Karpas-422 (cell line): ENCODE measurements at regions not wholly inside any gene's neighbourhood (a gene's known extent, or its start where the extent isn't known, plus 50 kb on each side); places are given as distances from the start of the nearest gene placed in this dataset.
"Not testable (repeated sequence)": the region's sequence is repeated elsewhere in the genome, so short reads cannot be mapped to it uniquely, and the experiment has no call there.

ENCODE experiments used
- DNase-seq: peaks from one replicate; pipeline ENCODE4 v3.0.0-alpha.2; 2015
- H2AFZ ChIP-seq: fragments of 200-600 bp; sonication (generic); 2 replicates; pipeline ENCODE4 v1.6.1; 2014; ENCODE audit warnings: antibody characterized with exemption, low read length, mixed read lengths
- H3K27ac ChIP-seq: fragments of 200-600 bp; sonication (generic); 2 replicates; pipeline ENCODE4 v1.5.1; 2014; ENCODE audit warnings: mild to moderate bottlenecking, low read length, moderate library complexity
- H3K27me3 ChIP-seq: fragments of 200-600 bp; sonication (generic); 2 replicates; pipeline ENCODE4 v1.6.1; 2014; ENCODE audit warnings: low read length, mixed read lengths
- H3K36me3 ChIP-seq: fragments of 200-600 bp; sonication (generic); 2 replicates; pipeline ENCODE4 v1.6.1; 2014; ENCODE audit warnings: low read length, mixed read lengths; ENCODE audit not compliant: insufficient read depth
- H3K4me1 ChIP-seq: fragments of 200-600 bp; sonication (generic); 2 replicates; pipeline ENCODE4 v1.6.1; 2014; ENCODE audit warnings: mild to moderate bottlenecking, low read length, mixed read lengths
- H3K4me2 ChIP-seq: fragments of 200-600 bp; sonication (generic); 2 replicates; pipeline ENCODE4 v1.6.1; 2014; ENCODE audit warnings: low read length, low read depth, mild to moderate bottlenecking; ENCODE audit not compliant: poor library complexity, severe bottlenecking
- H3K4me3 ChIP-seq: fragments of 200-600 bp; sonication (generic); 2 replicates; pipeline ENCODE4 v1.5.1; 2014; ENCODE audit warnings: mild to moderate bottlenecking, antibody characterized with exemption, low read length, mixed read lengths
- H3K79me2 ChIP-seq: fragments of 200-600 bp; sonication (generic); 2 replicates; pipeline ENCODE4 v1.6.1; 2014; ENCODE audit warnings: mild to moderate bottlenecking, low read length, mixed read lengths
- H3K9ac ChIP-seq: fragments of 200-600 bp; sonication (generic); 2 replicates; pipeline ENCODE4 v1.6.0; 2014; ENCODE audit warnings: low read length
- H3K9me2 ChIP-seq: fragments of 200-600 bp; sonication (generic), shearing (Covaris generic); replicated peaks from 2 replicates; pipeline ENCODE4 v1.6.0; 2014; ENCODE audit warnings: mild to moderate bottlenecking, low read length, moderate library complexity; ENCODE audit not compliant: insufficient read depth
- H3K9me3 ChIP-seq: fragments of 300-700, 200-600 bp; sonication (generic); 2 replicates; pipeline ENCODE4 v1.6.1; 2014; ENCODE audit warnings: low read length, mixed read lengths
- H4K20me1 ChIP-seq: fragments of 200-600 bp; sonication (generic); 2 replicates; pipeline ENCODE4 v1.6.1; 2014; ENCODE audit warnings: mild to moderate bottlenecking, antibody characterized with exemption, low read length, low read depth; ENCODE audit not compliant: insufficient read depth

DNA sequence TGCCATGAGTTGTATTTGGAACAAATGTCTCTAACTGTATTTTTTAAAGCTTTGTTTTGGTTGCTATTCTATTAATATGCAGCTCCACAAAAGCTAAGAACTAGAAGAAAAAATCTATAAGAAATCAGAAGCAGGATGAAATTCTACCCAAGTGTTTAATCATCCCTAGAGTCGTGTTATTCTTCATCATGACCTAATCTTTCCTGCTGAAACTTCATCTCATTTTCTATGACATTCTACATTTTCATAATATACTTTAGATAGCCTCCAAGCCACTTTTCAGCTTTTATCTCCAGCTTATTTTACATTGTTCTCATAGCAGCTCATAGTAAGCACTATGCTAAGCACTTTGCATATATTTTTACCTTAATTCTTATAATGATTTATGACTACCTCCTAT is 302.8 kb downstream of the FOXO1 start:
- H3K36me3 ChIP-seq: no peaks in the 10 kb centered on the region
- H3K9me2 ChIP-seq: no peaks in the 10 kb centered on the region
- no peak overlapping the region for H2AFZ ChIP-seq
- H4K20me1 ChIP-seq: no peaks in the 10 kb centered on the region
- no peaks in the 10 kb centered on the region for H3K9me3 ChIP-seq
- DNase-seq: no peak
- no peak overlapping the region for H3K9ac ChIP-seq
- no peak overlapping the region for H3K27ac ChIP-seq
- peaks cover 14% of the 10 kb centered on the region for H3K4me1 ChIP-seq
- no peaks in the 10 kb centered on the region for H3K79me2 ChIP-seq
- no peaks in the 10 kb centered on the region for H3K27me3 ChIP-seq
- H3K4me3 ChIP-seq: no peak overlapping the region
- no peak overlapping the region for H3K4me2 ChIP-seq

GRCh38 chr13:40366119-40366518 is 300.3 kb downstream of the FOXO1 start:
- Histone ChIP-seq H3K79me2 (no peaks in the 10 kb centered on the region), H2AFZ (no peak overlapping the region), H3K9ac (no peak overlapping the region), H3K27ac (no peak overlapping the region), H3K4me1 (peaks cover 14% of the 10 kb centered on the region), H4K20me1 (no peaks in the 10 kb centered on the region), H3K4me3 (no peak overlapping the region), H3K4me2 (no peak overlapping the region), H3K27me3 (no peaks in the 10 kb centered on the region), H3K9me3 (no peaks in the 10 kb centered on the region), H3K9me2 (no peaks in the 10 kb centered on the region), H3K36me3 (no peaks in the 10 kb centered on the region)
- DNase-seq: peak; percentile 49

DNA sequence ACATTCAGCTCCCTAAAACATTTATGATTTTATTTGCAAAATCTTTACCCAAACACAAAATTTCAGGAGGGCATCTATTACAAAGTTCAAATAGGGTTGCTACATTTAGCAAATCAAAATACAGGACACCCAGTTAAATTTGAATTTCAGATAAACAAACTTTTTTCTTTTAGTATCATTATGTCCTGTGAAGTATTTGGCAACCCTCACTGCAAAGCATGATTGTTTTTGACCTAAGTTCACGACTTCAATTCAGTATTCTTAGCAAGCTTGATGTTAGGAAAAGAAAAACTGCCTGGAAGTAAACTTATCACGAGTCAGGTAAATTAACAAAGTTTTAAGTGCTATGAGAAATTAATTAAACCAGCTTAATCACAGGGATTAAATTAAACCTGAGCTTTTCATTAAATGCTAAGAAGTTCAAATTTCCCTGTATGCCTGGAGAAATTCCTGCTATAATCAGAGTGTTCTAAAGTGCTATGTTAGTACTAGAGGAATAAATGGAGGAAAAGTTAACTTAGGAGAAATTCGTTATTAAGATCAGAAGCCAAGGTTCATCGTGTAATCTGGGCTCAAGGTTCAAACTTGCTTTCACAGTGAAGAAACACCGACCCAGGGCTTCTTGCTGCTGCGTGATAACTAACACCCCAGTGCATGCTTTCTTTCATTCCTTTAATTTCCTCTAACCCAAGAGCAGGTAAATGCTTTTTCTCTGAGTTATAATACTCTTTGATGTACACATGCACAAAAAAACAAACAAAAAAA is 298.1 kb downstream of the FOXO1 start:
- Histone ChIP-seq H3K9ac (no peak overlapping the region), H3K27me3 (no peaks in the 10 kb centered on the region), H3K9me3 (no peaks in the 10 kb centered on the region), H3K9me2 (no peaks in the 10 kb centered on the region), H3K79me2 (no peaks in the 10 kb centered on the region), H4K20me1 (no peaks in the 10 kb centered on the region), H3K36me3 (no peaks in the 10 kb centered on the region), H3K27ac (no peak overlapping the region), H3K4me3 (no peak overlapping the region), H2AFZ (no peak overlapping the region), H3K4me1 (peaks cover 10% of the 10 kb centered on the region), H3K4me2 (no peak overlapping the region)
- no peak for DNase-seq

DNA sequence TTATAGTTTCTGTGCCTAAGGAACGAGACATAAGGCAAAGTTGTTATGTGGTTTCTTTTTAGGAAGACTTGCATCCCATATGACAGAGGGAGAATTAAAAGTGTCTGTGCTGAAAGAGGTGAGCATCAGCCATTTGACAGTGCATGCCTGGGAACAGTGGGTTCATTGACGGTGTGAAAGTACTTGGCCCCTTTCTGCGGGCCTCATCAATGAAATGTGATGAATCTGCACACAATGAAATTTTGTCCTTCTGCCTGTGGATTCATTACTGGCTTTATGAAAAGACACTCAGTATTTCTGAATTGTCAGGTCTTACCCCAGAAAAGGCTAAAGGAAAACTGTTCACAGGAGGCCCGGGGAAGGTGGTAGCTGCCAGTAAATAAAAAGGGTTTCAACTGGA is 295.8 kb downstream of the FOXO1 start:
- H3K27ac ChIP-seq: no peak overlapping the region
- H3K4me3 ChIP-seq: no peak overlapping the region
- H2AFZ ChIP-seq: no peak overlapping the region
- no peaks in the 10 kb centered on the region for H3K9me2 ChIP-seq
- H3K36me3 ChIP-seq: no peaks in the 10 kb centered on the region
- no peaks in the 10 kb centered on the region for H3K9me3 ChIP-seq
- H3K4me2 ChIP-seq: no peak overlapping the region
- H4K20me1 ChIP-seq: no peaks in the 10 kb centered on the region
- H3K9ac ChIP-seq: no peak overlapping the region
- H3K4me1 ChIP-seq: peaks cover 7% of the 10 kb centered on the region
- DNase-seq: no peak
- no peaks in the 10 kb centered on the region for H3K27me3 ChIP-seq
- no peaks in the 10 kb centered on the region for H3K79me2 ChIP-seq

DNA sequence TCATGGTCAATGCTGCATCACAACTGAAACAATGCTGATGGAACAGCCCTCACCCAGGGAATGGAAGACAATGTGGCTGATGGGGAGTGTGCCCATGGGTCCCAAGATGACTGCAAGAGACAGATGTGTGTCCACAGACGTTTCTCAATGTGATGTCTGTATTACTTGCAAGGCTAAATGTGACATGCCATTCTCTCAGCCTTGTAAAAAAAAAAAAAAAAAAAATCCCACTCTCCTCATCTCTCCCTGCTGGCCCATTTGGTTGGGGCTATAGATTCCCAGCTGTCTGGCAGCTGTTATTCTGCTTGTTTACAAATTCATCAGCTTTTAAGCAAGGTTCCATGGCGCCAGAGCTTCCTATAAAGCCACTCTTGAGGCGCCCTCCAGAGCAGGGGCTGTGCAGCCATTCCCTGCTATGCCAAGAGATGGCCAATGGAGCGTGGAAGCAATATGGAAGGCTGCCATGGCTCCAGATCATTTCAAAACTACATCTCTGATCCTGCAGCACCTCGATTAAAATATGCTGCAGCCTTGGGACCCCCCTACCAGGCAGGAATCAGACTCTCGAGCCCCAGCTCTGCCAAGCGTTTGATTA is 294.8 kb downstream of the FOXO1 start:
- Histone ChIP-seq H3K27ac (no peak overlapping the region), H4K20me1 (no peaks in the 10 kb centered on the region), H3K4me1 (no peaks in the 10 kb centered on the region), H3K36me3 (no peaks in the 10 kb centered on the region), H3K4me3 (no peak overlapping the region), H2AFZ (no peak overlapping the region), H3K9me2 (no peaks in the 10 kb centered on the region), H3K9me3 (no peaks in the 10 kb centered on the region), H3K79me2 (no peaks in the 10 kb centered on the region), H3K4me2 (no peak overlapping the region), H3K27me3 (no peaks in the 10 kb centered on the region), H3K9ac (no peak overlapping the region)
- DNase-seq: no peak

DNA sequence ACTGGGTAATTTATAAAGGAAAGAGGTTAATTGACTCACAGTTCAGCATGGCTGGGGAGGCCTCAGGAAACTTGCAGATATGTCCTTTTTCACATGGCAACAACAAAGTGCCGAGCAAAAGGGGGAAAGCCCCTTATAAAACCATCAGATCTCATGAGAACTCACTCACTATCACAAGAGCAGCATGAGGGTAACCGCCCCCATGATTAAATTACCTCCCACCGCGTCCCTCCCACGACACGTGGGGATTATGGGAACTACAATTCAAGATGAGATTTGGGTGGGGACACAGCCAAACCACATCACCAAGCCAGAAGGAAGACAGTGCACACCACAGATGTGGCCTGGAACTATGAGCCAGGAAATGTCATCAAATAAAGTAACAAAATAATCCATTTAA is 292.8 kb downstream of the FOXO1 start:
- not testable (repeated sequence) for DNase-seq, H3K27me3 ChIP-seq, H3K4me3 ChIP-seq, H4K20me1 ChIP-seq, H3K4me1 ChIP-seq, H3K79me2 ChIP-seq, H3K9ac ChIP-seq, H3K27ac ChIP-seq, H3K9me2 ChIP-seq, H3K36me3 ChIP-seq, H2AFZ ChIP-seq, H3K4me2 ChIP-seq, H3K9me3 ChIP-seq

DNA sequence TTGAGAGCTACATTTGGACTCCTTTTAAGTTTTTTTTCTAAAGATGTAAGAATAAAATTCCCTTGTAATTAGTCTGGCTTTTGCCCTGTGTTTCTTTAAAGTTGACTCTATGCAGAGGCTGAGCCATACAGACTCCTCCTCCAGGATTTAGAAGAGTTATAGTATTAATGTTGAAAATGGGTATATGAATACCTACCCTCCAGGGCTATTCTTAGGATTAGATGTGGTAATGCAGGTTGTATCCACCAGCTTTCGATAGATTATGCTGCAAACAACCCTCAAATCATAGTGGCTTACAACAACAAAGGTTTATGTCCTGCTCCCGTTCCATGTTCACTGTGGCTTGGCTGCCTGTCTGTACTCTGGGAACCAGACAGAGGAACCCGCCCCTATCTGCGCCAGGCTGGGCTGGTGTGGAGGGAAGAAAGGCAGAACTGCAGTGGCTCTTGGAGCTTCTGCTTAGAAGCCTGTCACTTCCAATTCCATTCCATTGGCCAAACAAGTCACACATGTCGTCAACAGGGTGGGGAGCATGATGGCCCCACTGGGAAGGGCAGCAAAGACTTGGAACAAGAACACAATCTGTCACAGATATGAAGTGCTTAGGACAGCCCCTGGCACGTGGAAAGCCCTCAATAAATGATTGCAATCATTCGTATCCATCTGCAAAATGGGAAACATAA is 290.8 kb downstream of the FOXO1 start:
- H3K27ac ChIP-seq: no peak overlapping the region
- H3K4me3 ChIP-seq: no peak overlapping the region
- no peak overlapping the region for H2AFZ ChIP-seq
- H3K4me2 ChIP-seq: no peak overlapping the region
- no peaks in the 10 kb centered on the region for H4K20me1 ChIP-seq
- H3K36me3 ChIP-seq: no peaks in the 10 kb centered on the region
- H3K9me2 ChIP-seq: no peaks in the 10 kb centered on the region
- DNase-seq: no peak
- peaks cover 4% of the 10 kb centered on the region for H3K4me1 ChIP-seq
- H3K9ac ChIP-seq: no peak overlapping the region
- no peaks in the 10 kb centered on the region for H3K9me3 ChIP-seq
- no peaks in the 10 kb centered on the region for H3K27me3 ChIP-seq
- no peaks in the 10 kb centered on the region for H3K79me2 ChIP-seq

DNA sequence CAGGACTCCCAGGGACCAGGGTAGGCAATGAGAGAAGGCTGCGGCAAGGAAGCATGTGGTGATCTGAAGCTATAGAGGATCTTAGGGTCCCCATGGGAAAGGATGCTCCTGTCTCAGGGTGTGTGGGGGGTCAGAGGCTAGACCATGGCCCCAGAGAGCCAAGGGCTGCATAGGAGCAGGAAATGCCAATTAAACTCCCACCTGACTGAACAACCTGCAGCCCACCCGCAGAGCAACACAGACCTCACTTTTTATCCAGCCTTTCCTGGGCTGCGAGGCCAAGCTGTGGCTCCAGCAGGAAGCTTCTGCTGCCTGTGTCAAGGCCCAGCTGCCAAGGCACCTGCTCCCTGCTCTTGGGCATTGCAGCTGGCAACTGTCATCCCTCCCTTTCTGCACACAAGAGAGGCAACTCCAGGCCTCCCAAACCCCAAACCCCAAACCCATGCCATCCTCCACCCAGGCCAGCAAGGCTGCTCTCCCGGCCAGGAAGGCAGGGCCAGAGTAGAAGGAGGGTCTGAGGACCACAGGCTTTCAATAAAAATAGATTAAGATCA is 290.1 kb downstream of the FOXO1 start:
- no peaks in the 10 kb centered on the region for H3K9me3 ChIP-seq
- no peak overlapping the region for H3K27ac ChIP-seq
- DNase-seq: no peak
- H3K27me3 ChIP-seq: no peaks in the 10 kb centered on the region
- H2AFZ ChIP-seq: no peak overlapping the region
- H4K20me1 ChIP-seq: no peaks in the 10 kb centered on the region
- peaks cover 4% of the 10 kb centered on the region for H3K4me1 ChIP-seq
- H3K4me3 ChIP-seq: no peak overlapping the region
- no peaks in the 10 kb centered on the region for H3K79me2 ChIP-seq
- H3K9me2 ChIP-seq: no peaks in the 10 kb centered on the region
- H3K36me3 ChIP-seq: no peaks in the 10 kb centered on the region
- H3K9ac ChIP-seq: no peak overlapping the region
- H3K4me2 ChIP-seq: no peak overlapping the region
